Transverse colon (tissue), 4 donors: ENCODE measurements at regions not wholly inside any gene's neighbourhood (a gene's known extent, or its start where the extent isn't known, plus 50 kb on each side); places are given as distances from the start of the nearest gene placed in this dataset.

Experiments
- DNase-seq: peaks from one replicate; pipeline ENCODE4 v3.0.0-alpha.2; 2019
- H3K27ac ChIP-seq, 4 donors: fragments of 200-600 bp; sonication (generic); 2 replicates each; pipeline ENCODE4 v1.5.1; 2016 to 2018; ENCODE audit warnings: inconsistent platforms in 4 of 4
- H3K27me3 ChIP-seq: fragments of 200-600 bp; sonication (generic); 2 replicates; pipeline ENCODE4 v1.5.1; 2017; ENCODE audit warnings: inconsistent platforms
- H3K36me3 ChIP-seq, 4 donors: fragments of 200-600 bp; sonication (generic); 2 replicates each; pipeline ENCODE4 v1.5.1; 2017 to 2019; ENCODE audit warnings: inconsistent platforms in 4 of 4
- H3K4me1 ChIP-seq, 4 donors: fragments of 200-600 bp; sonication (generic); 2 replicates each; pipeline ENCODE4 v1.5.1; 2017 to 2020; ENCODE audit warnings: inconsistent platforms in 4 of 4
- H3K4me3 ChIP-seq, 4 donors: fragments of 200-600 bp; sonication (generic); 1 replicate in 1 of 4; 2 replicates in 3 of 4; pipeline versions ENCODE4 v1.5.1 to v1.6.1; 2017 to 2019; ENCODE audit warnings: inconsistent platforms in 4 of 4
- H3K9me3 ChIP-seq, 2 donors: fragments of 200-600 bp; sonication (generic); 2 replicates each; pipeline ENCODE4 v1.5.1; 2017 to 2019; ENCODE audit warnings: inconsistent platforms in 2 of 2
- EP300 ChIP-seq: sonication (generic); formaldehyde crosslinking; IDR thresholded peaks from one replicate; pipeline ENCODE4 v1.6.1; 2017; ENCODE audit warnings: antibody characterized with exemption, low read depth
- POLR2A ChIP-seq: fragments of 450-650 bp; IDR thresholded peaks from one replicate; pipeline ENCODE4 v1.6.1; 2016; ENCODE audit warnings: antibody characterized with exemption, mild to moderate bottlenecking, moderate library complexity
- POLR2AphosphoS5 ChIP-seq, 3 donors: sonication (generic); formaldehyde crosslinking; IDR thresholded peaks; one replicate each; pipeline ENCODE4 v1.6.1; 2016; ENCODE audit warnings: antibody characterized with exemption in 3 of 3
- WGBS, 2 donors: methylation state at CpG; one replicate each; pipeline ENCODE4 v1.1.5; 2018; ENCODE audit warnings: low coverage in 1 of 2; 5-methylcytosine and 5-hydroxymethylcytosine counted together
- in situ Hi-C, 4 donors: fragments of 200-750 bp; cut with MboI; loops; one replicate each; pipeline versions ENCODE4 v1.15.0 to v1.15.1; 2017; ENCODE audit warnings: low sequenced_read_pairs in 3 of 4, low pct_ligation_motif_present in 1 of 4, low pct_unique_long_range_greater_than_20kb in 1 of 4
- intact Hi-C: fragments of 100-400 bp; cut with DNase I; formaldehyde crosslinking; loops from one replicate; pipeline ENCODE4 v1.15.1; 2023; ENCODE audit warnings: low total_unique reads
- TF ChIP-seq, protein P1 (sequence below), 5 experiments: fragments of 200-600 bp in 3 of 5; fragments of 450-650 bp in 2 of 5; sonication (generic) in 3 of 5; IDR thresholded peaks; 1 replicate in 2 of 5; 2 replicates in 3 of 5; pipeline ENCODE4 v1.5.1; 2016 to 2017; ENCODE audit warnings: antibody characterized with exemption in 5 of 5, inconsistent platforms in 3 of 5, mild to moderate bottlenecking in 2 of 5, moderate library complexity in 1 of 5

DNA sequence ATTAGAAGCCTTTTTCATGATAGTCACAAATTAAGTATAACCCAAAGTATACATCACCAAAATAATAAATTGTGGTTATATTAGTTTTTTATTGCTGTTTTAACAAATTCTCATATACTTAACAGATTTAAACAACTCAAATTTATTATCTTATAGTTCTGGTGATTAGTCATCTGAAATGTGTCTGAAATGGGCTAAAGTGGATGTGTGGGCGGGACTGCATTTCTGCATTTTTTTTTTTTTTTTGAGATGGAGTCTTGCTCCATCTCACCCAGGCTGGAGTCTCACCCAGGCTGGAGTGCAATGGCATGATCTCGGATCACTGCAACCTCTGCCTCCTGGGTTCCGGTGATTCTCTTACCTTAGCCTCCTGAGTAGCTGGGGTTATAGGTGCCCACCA lies 891.5 kb upstream of the CELF2 start:
- WGBS, 2 donors: 73 to 92% methylated on average over 2 to 3 of the region's 3 CpGs
- no peaks in the 10 kb centered on the region for H3K27me3 ChIP-seq
- no peaks in the 10 kb centered on the region for H3K36me3 ChIP-seq
- no peaks in the 10 kb centered on the region for H3K9me3 ChIP-seq
- no peaks in the 10 kb centered on the region for H3K4me1 ChIP-seq
- no peak overlapping the region for H3K27ac ChIP-seq
- H3K4me3 ChIP-seq: no peak overlapping the region
- TF ChIP-seq POLR2A: no peak
- no peak for DNase-seq
- intact Hi-C loops: no loop called here
- in situ Hi-C loops: no loop called here

DNA sequence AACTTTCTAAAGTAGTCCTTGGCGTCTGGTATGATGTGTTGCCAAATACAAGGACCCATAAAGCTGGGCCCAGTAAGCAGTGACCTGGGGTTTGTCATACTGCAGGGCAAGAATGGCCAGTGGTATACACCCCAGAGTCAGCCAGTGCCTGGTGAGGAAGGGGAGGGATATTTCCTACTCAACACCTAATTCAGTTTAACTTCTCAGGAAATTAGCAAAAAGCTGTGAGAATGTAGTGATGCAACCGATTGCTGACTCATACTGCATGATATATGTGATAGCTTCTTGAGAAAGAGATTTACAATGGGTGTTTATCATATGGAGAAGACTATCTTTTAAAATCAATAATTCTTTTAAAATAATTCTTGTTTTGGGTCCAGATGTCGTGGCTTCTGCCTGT lies 889.3 kb upstream of the CELF2 start:
- WGBS, 2 donors: 70 to 86% methylated on average over 1 to 3 of the region's 3 CpGs
- in situ Hi-C loops: no loop called here
- no peaks in the 10 kb centered on the region for H3K9me3 ChIP-seq
- H3K4me1 ChIP-seq: no peaks in the 10 kb centered on the region
- no peak for TF ChIP-seq POLR2AphosphoS5 (IDR thresholded peaks at IDR 0.05)
- TF ChIP-seq POLR2A: no peak
- TF ChIP-seq, protein P1, sequence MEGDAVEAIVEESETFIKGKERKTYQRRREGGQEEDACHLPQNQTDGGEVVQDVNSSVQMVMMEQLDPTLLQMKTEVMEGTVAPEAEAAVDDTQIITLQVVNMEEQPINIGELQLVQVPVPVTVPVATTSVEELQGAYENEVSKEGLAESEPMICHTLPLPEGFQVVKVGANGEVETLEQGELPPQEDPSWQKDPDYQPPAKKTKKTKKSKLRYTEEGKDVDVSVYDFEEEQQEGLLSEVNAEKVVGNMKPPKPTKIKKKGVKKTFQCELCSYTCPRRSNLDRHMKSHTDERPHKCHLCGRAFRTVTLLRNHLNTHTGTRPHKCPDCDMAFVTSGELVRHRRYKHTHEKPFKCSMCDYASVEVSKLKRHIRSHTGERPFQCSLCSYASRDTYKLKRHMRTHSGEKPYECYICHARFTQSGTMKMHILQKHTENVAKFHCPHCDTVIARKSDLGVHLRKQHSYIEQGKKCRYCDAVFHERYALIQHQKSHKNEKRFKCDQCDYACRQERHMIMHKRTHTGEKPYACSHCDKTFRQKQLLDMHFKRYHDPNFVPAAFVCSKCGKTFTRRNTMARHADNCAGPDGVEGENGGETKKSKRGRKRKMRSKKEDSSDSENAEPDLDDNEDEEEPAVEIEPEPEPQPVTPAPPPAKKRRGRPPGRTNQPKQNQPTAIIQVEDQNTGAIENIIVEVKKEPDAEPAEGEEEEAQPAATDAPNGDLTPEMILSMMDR (IDR thresholded peaks at IDR 0.05): no peak
- TF ChIP-seq EP300: no peak
- H3K4me3 ChIP-seq: no peak overlapping the region
- H3K27me3 ChIP-seq: no peaks in the 10 kb centered on the region
- no peak overlapping the region for H3K27ac ChIP-seq
- DNase-seq: no peak
- H3K36me3 ChIP-seq: no peaks in the 10 kb centered on the region
- intact Hi-C loops: no loop called here

DNA sequence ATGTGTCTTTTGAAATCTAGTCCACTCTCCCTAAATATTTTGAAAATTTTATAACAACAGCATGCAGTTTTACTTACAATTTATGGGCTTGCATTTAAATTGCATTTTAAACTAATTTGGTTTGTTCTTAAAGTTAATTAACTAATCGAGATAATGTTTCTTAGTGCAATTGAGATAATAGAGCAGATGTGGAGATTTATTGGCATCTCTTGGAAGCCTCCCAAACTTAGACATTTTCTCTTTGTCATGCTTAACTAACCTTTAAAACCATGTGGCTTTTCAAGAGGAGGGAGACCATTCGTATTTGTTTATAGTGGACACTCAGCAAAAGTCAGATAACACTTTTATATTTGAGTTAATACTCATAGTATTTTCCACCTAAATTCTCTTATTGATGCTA lies 887.0 kb upstream of the CELF2 start:
- TF ChIP-seq POLR2A: no peak
- TF ChIP-seq POLR2AphosphoS5 (IDR thresholded peaks at IDR 0.05): no peak
- TF ChIP-seq, protein P1 (IDR thresholded peaks at IDR 0.05): no peak
- no peak for TF ChIP-seq EP300
- in situ Hi-C loops: no loop called here
- Histone ChIP-seq H3K4me3 (no peak overlapping the region), H3K36me3 (no peaks in the 10 kb centered on the region), H3K9me3 (no peaks in the 10 kb centered on the region), H3K27ac (no peak overlapping the region), H3K27me3 (no peaks in the 10 kb centered on the region), H3K4me1 (no peaks in the 10 kb centered on the region)
- intact Hi-C loops: no loop called here
- DNase-seq: no peak
- 50 to 52% methylated on average over 2 of the region's 2 CpGs for WGBS, 2 donors

DNA sequence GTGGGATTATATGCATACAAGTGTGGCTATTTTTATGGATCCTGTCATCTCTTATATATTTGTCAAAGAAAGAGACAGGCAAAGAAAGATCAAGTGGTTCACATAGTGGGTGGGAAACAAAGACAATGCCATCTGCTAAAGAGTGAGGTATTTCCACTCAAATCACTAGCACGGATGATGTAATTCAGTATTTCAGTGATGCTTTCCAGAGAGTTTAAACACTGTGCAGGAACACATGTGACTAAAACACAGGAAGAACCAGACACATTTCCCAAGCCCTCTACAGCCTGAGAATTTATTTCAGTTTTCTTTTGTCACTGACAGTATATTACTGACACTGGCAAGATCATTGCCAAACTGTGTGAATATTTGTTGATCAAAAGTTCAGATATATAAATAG lies 885.7 kb upstream of the CELF2 start:
- Histone ChIP-seq H3K4me1 (no peaks in the 10 kb centered on the region), H3K27me3 (no peaks in the 10 kb centered on the region), H3K9me3 (no peaks in the 10 kb centered on the region), H3K27ac (no peak overlapping the region), H3K4me3 (no peak overlapping the region), H3K36me3 (no peaks in the 10 kb centered on the region)
- 73% methylated on average over 1 of the region's 1 CpG; no CpG with 5 or more reads in 1 of the 2 donors for WGBS, 2 donors
- TF ChIP-seq POLR2A: no peak
- TF ChIP-seq POLR2AphosphoS5 (IDR thresholded peaks at IDR 0.05): no peak
- TF ChIP-seq, protein P1 (IDR thresholded peaks at IDR 0.05): no peak
- DNase-seq: no peak
- in situ Hi-C loops (no loop called here), intact Hi-C loops (no loop called here)

DNA sequence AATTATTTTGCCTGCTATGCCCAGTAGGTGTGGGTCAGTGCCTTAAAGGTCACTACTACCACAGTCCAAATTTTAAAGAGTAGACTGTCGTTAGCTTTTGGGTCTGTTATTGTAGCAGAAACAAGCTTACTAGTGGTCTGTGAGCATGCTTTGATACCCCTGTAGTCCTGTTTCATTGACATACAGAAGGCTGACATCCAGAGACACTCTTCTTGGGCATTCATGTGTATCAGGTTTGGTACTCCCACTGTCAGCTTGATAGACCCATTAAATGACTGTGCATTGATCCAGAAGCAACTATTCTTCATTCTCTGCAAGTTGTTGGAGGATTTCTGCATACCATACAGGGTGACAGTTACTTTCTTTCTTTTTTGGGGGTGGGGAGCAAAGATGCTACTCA lies 884.4 kb upstream of the CELF2 start:
- no peaks in the 10 kb centered on the region for H3K36me3 ChIP-seq

More for the DNA sequence above, 884.4 kb upstream of the CELF2 start:
- intact Hi-C loops (no loop called here), in situ Hi-C loops (no loop called here)
- Histone ChIP-seq H3K4me3 (no peak overlapping the region), H3K9me3 (no peaks in the 10 kb centered on the region), H3K27me3 (no peaks in the 10 kb centered on the region), H3K4me1 (no peaks in the 10 kb centered on the region), H3K27ac (no peak overlapping the region)
- DNase-seq: no peak
- no peak for TF ChIP-seq POLR2AphosphoS5 (IDR thresholded peaks at IDR 0.05)
- no peak for TF ChIP-seq POLR2A
- TF ChIP-seq EP300: no peak
- TF ChIP-seq, protein P1 (IDR thresholded peaks at IDR 0.05): no peak
- WGBS, 2 donors: 57 to 83% methylated on average over 1 of the region's 1 CpG
